ENCODE measurements at regions not wholly inside any gene's neighbourhood (a gene's known extent, or its start where the extent isn't known, plus 50 kb on each side); places are given as distances from the start of the nearest gene placed in this dataset.
"Not testable (repeated sequence)": the region's sequence is repeated elsewhere in the genome, so short reads cannot be mapped to it uniquely, and the experiment has no call there.

DNA sequence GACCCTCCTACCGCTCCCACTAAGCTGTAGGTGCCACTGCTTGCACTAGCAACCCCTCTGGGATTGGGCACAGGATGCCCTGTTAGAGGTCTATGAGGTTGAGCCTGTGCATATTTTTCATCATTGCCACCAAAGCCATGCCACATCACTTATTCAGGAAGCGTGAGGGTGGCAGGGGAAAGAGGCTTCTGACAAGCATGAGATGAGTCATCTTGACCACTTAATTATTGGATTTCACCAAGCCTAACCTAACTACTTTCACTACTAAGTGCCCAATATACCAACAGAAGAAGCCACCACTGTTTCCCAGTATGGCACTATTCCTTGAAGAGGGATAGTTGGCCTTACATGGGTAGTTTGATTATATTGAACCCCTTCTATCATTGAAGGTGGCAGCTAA is 181.3 kb upstream of the EPHA4 start:
- no peak for DNase-seq

DNA sequence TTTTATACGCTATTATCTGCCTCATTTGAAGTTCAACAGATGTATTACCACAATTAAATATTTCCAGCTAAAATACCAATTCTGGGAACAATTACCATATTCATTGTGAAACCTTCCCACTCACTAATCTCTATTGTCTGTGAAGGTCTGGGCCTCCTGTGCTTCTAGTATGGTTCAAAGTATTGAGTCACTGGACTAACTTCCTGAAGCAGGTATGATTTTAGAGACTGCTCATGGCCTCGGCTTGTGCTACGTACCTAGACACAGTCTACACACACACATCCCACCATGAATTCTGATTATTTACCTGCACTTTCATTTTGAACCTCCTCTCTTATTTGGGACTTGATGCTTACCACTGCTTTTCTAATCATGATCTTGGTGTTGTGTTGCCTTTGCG is 180.7 kb upstream of the EPHA4 start:
- no peak for DNase-seq

DNA sequence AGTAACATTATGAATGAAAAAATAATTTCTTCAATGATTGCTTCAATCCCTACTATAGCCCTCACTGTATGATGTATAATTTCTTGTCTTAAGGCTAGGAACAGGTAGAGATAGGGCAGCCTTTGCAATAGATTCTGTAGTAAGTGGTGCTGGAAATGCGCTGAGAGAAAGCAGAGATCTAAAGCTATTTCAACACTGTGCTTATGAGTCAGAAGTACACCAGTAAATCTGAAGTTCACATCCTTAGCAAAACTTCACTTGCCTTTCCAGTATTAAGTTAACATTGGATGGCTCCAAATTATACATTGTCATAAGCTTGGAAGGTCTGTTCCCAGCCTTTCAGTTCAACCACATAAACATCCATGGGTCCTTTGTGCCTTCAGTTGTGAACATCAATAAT is 178.2 kb upstream of the EPHA4 start:
- DNase-seq = no peak

DNA sequence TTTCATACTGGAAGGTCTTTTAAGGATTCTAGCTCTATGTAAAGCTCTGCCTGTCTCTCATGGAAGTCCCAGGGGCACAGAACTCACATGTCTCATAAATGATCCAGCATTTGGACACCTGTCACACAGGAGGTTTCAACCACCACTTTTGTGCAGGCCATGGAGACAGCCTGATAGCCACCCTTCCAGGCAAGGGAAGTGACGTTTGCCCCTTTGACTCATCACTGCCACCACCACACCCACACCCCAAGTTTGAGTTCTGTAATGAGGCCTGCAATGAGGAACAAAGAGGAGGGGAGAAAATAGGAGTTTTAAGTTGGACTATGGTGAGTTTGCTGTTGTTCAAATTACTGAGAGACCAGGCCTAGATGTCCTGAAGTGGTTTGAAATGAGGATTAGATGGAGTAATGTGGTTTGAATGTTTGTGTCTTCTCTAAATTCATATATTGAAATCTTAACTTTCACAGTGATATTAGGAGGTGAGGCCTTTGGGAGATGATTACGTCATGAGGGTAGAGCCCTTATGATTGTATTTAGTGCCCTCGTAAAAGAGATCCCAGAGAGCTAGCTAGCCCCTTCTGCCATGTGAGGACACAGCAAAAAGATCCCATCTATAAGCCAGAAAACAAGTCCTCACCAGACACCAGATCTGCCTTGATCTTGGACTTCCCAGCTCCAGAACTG is 175.3 kb upstream of the EPHA4 start:
- no peak for DNase-seq

DNA sequence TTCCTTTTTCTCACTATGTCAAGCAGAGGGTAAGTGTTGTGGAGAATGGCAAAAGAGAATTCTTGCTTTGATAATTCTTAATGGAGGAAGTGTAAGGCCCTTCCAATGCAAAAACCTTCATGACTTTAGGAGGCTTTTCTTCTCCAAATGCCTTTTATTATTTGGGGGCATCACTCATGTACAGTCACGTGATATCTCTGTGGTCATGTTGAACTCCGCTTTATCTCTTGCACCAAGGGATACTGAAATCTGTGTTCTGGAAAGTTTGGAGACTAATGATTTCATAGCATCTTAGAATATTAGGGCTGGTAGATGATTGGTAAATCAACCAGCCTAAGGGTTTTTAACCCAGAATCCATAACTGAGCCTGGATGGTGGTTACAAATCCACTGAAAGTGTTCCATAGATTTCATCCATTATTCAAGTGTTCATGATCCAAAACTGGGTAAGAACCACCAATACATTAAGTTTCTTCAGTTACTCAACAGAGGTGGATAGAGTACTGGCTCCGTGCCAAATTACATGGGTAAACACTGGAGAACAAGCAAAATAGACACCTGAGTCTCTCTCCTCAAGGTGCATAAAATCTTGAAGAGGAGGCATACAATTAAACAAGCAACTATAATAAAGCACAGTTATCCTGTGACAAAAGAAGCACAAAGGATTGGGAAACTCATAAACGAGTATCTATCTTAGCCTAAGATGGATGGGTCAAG is 169.6 kb upstream of the EPHA4 start:
- DNase-seq = no peak

DNA sequence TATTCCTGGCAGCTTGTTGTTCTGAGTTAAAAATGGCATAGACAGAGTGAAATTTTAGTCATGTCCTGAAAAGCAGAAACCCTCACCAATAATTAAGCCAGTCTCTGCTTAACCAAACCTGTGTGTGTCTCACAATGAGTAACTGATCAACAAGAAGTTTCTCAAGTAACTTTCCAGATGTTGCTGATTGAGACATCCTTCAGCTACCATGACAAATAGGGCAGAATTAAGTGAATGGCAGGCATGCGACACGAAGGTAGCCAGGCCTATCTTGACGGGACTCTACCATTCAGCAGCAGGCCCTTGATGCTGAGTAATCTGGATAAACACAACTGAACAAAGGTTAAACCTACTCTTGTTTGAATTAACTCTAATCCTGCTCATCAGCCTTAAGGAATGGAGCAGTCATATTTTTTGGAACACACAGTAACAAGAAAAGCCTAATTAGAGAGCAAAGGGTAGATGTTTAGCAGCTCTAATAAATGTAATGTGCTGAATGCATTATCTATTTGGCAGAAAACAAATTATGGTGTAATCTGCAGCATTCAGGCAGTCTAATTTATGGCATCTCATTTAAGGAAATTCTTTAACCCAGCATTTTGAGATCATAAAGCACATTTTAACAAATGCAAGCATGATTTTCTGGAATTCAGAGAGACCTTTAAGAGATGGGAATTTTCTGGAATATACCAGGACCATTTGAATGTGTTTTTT is 159.5 kb upstream of the EPHA4 start:
- DNase-seq = no peak

DNA sequence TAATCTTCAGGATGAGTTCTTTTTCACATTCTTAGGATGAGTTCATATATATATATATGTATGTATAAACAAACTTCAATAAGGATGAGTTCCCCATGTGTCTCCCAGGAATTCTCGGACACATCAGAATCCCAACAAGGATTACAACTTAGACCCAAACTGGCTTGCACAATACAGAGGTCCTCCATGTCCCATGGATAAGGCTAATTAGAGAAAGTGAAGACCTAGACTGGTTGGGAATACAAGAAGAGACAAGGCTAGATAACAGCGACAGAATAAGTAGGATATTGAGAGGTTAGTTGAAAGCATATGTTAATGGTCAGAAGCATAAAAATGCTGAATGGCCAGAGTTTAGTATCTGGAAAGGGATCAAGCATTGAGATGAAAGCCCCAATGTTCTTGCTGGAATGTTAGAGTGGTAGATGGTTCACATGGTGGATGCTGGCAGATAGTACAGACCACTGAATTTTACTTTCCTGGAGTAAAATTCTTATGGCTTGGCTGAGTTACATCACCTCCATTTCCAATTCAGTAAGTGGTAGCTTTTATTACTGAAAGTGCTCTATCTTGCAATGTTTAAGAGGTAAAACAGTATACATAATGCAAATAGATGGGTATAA is 154.9 kb upstream of the EPHA4 start:
- no peak for DNase-seq

DNA sequence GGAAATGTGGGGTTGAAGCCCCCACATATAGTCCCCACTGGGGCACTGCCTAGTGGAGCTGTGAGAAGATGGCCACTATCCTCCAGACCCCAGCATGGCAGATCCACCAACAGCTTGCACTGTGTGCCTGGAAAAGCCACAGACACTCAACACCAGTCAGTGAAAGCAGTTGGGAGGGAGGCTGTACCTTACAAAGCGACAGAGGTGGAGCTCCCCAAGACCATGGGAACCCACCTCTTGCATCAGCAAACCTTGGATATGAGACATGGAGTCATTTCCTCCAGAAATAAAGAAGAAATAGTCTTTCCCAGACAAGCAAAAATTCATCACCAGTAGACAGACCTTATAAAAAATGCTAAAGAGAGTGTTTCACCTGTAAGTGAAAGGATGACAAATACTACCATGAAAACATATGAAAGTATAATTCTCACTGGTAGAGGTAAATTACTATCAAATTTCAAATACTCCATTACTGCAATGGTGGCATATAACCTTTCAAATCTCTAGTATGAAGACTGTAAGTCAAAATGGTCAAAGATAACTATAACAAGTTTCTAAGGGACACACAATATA is 152.6 kb upstream of the EPHA4 start:
- no peak for DNase-seq

DNA sequence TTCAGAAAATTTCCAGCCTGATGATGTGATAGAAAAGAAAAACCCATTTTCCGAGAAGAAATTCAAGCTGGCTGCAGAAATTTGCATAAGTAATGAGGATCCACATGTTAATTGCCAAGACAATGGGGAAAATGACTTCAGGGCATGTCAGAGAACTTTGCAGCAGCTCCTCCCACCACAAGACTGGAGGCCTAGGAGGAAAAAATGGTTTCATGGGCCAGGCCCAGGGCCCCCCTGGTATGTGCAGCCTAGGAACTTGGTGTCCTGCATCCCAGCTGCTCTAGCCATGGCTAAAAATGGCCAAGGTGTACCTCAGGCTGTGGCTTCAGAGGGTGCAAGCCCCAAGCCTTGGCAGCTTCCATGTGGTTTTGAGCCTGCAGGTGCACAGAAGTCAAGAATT is 152.0 kb upstream of the EPHA4 start:
- DNase-seq = not testable (repeated sequence)

DNA sequence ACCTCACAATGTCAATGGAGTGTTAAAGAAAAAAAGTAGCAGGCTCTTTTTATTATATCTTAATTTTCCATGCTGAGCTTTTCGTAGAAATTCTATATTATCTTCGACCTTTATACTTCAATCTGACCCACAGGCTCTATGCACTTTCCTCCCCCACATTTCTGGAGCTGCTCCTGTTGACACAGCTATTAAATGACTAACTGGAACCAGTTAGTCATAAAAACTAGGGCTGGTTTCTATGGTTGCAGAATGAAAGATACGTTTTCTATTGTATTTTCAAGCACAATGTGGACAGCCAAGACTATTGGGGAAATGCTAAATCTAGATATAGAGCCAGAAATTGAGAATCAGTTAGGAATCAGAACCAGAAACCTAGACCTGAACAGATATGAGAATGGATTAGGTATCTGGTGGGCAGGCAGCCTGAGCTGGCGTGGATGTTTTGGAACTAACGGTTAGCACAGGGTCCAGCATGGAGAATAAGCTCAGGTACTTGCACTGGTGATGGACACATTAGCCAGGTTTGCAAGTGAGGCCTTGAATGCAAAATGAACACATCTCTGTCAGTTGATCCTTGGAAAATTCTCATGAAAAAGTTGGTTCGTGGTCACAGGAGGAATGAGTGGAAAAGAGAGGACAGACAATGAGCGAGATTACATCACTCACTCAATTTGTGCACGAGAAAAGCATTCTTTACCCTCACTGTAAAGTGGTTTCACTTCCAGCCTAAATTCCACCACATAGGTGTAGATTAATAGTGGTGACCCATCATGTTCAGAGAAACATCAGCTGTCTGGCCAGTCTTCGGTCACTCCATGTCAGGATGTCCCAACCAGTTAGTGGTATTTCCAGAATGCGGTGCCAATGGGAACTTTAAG is 144.6 kb upstream of the EPHA4 start:
- no peak for DNase-seq

DNA sequence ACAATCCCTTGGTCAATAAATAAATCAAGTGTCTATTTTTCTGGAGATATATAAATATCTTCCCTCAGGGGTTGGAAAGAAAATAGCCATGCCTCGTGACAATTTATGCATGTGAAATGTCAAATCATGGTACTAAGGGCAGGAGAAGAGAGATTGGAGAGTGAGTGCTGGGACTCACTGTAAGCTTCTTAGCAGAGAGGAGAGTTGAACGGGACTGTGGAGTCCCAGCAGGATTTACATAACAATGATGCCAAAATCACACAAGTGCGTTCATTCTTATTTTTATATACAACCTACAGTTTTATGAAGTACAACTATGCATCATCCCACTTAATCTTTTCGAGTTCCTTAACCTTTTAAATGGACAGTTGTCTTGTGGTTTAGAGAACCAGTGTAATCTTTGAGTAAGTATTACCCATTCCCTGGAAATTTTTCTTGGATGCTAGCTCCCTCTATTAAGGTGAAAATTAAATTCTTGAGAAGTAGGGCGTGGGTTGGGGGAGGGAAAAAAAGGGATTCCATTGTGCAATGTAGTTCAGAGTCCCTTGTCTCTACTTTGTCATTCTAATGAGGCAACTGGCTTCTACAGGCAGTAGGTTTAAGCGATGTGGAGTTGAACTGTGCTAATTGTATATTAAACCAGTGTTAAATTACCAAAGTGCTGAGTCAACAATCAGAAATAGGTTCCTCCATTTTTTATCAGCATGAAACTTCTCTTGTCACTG is 143.6 kb upstream of the EPHA4 start:
- DNase-seq = no peak

DNA sequence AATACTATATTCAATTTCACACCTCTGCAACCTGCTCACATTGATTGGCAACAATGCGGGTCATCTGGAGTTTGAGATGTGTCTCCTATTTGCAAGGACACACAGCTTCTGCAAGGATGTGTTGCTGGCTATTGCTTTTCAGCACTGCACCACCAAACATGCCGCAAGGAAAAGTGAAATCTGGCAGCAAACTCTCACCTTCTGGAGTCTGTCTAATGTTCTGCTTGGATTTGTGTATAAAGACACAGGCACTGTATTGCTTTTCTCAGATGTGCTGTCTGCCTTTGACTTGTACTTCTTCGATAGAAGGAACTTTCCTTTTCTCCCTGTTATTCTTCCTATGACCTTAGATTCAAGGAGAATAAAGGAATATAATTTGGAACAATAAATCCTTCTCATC is 138.6 kb upstream of the EPHA4 start:
- DNase-seq = no peak

DNA sequence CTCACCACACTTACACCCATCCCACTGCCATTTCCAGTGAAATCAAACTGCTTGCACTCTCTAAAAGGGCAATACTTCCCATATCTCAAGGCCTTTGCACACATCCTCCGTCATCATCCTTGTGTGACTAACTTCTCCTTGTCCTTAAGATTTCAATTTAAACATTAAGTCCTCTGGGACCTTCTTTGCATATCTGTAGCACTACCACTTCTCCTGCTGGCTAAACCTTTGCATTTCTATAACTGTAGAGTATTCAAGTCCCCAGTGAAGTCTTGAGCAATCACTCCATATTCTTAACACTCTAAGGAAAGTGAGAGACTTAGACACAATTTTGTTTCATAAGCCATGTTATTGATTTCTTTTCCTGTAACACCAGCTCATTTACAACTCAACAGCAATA is 136.8 kb upstream of the EPHA4 start:
- DNase-seq = no peak

DNA sequence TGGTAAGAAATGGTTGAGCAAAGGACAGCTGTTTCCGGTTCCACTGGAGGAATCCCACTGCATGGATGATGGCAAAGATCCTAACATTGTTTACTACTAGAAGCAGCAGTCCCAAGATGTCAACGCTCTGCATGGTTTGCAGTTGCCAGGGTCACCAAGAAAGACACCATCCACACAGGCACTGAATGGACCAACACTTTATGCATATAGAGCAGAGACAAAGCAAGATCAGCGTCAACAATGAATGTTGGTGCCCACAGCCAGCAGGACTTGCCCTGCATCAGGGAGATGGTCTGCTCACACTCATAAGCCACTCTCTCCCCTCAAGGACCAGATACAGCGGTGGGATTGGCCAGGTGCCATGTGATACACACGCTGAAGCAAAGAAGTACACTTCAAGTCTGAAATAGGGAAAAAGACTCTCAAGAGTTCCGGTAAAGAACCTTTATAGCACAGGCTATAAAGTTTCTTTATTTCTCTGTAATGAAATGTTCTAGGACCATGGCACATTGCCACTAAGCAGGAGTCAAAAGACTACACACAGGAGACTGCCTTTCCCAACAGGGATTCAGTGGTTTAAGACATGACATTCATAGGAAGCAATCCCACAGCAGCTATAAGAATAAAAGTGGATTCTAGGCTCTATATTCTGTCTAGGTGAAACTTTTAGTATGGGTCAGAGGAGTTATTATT is 133.2 kb upstream of the EPHA4 start:
- DNase-seq = no peak

DNA sequence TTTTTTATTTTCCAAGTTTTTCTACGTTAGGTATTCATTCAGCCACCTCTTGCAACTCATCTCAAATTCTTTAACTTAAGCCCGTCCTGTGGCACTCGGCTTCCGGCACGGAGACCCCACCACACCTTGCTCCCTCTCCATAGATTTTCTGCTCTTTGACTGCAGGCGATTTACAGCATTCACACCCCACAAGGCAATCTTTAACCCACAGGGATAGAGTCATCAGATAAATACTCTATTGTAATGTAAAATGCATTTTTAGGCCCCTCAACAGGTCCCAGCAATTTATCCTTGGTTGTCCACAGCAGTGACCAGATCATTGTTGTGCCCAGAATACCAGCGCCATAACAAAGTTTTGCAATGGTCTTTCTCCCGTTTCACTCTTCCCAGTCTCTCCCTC is 132.3 kb upstream of the EPHA4 start:
- no peak for DNase-seq

DNA sequence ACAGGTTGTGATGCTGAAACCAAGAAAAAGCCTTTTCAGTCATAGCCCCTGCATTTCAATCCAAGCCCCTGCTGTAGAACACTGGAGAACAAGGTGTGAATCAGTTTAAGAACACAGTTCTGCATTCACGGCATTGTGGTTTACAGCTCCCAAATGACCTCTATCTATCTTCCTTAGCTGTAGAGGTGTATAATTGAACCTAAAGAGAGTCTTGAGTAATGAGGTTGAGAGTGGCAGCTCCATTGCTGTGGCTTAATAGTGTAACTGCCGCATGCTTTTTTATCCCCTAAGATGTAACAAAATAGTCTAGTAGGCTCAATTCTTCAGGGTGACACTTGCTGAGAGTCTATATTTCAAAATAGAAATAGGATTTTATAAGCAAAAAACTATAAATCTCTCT is 121.3 kb upstream of the EPHA4 start:
- DNase-seq = no peak

DNA sequence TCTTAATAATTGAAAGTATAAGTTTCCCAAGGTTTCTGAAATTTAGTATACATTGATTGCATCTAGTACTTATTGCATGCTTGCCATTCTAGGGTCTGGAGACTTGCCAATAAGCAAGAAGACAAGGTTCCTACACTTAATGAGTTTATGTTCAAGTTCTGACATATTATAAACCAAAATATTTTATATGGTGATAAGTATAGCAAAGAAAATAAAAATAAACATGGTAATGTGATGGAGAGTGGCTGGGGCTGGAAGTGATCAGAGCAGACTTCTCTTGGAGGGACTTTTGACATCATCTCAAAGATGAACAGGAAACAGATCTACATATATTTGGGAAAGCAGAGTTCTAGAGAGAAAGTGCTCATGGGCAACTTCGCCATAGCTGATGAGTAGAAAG is 119.5 kb upstream of the EPHA4 start:
- no peak for DNase-seq

DNA sequence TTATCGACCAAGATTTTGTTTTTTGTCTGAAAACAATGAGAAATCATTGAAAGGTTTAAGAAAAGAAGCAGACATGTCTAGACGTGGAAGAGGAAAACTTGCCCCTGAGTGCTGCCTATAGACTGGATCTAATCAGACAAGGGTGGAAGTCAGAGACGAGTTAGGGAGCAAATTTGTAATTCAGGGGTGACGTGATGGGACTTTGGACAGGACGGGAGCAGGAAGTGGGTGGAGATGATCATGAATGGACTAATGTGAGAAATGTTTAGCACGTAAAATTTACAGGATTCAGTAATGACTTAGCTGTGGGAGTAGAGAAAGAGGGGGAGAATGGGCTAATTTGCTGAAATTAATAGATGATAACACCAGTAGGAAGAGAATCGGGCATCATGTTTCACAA is 117.0 kb upstream of the EPHA4 start:
- no peak for DNase-seq

DNA sequence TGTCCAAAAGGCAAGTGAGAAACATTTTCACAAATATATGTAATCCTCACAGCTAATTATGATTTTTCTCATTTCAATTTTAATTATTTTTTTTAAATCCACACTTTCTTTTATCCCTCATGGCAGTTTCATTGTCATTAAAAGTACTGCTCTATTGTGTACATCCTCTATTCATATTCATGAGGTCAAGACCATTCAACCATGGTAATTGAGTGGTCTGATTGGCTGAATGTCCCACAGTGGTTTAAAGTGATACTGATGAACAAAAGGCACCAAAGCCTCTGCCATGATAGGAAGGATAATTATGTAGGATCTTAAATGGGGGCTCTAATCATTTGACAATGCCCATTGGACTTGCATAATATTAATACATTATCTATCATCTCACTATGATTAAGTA is 108.4 kb upstream of the EPHA4 start:
- no peak for DNase-seq

DNA sequence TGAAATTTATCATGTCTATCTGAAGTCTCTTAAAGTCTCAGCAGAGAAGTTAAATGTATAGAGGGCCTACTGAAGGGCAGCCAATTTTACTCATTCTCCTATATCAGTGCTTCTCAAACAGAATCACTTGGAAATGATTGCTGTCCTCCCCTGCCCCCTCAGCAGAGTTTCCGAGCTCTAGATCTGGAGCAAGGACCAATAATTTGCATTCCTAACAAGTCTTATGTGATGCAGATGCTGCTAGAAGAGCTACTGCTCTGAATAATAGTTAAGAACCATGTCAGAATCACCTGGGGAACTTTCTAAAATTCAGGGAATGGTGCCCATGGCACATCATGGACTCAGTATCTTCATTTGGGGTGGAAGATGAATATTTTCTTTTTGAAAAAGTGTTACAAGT is 105.6 kb upstream of the EPHA4 start:
- no peak for DNase-seq

DNA sequence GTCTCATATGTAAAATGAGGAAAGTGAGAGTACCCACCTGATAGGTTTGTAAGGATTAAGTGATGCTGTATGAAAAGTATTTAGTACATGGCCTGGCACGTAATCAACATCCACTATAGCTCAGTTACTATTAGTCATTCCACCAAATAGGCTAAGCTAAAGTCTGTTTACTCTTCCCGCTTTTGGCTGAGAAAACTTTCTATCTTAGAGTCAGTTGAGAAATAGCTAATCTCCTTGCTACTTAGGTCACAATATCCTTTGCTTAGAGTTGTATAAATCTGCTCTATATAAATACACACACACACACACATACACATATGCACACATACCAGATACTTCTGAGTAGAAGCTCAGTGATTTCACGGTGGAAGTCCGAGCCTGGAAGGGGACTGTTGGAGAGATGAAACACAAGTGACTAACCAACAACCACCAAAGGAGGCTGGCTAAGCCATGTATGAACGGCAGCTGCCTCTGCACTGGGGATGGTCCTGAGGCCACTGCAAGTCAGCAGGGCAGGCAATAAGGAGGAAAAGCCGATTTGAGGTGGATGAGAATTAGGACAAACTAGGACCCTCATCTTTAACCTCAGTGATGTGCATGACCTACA is 104.6 kb upstream of the EPHA4 start:
- no peak for DNase-seq
